Right renal pelvis (tissue), 4 donors: ENCODE measurements at regions not wholly inside any gene's neighbourhood (a gene's known extent, or its start where the extent isn't known, plus 50 kb on each side); places are given as distances from the start of the nearest gene placed in this dataset.

ENCODE experiments used
- DNase-seq, 4 donors: peaks; one replicate each; pipeline ENCODE4 v3.0.0-alpha.2; 2013; ENCODE audit warnings: low read depth in 4 of 4, low spot score in 3 of 4, missing footprints in 1 of 4

- DNase-seq: no peak
These were observed 662.8 kb upstream of the CCDC54 start for GRCh38 chr3:106714400-106714799.

DNA sequence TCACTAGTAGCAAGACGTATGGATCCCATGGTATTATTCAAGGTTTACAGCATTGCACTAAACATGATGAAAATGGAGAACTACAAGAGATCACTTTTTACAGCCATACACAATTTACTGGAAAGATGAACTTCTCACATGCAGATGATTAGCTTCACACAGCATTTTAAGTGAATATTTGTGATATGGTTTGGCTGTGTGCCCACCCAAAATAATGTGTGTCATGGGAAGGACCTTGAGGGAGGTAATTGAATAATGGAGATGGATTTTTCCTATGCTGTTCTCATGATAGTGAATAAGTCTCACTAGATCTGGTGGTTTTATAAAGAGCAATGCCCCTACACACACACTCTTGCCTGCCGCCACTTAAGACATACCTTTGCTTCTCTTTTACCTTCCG lies 662.0 kb upstream of the CCDC54 start:
- no peak for DNase-seq

DNA sequence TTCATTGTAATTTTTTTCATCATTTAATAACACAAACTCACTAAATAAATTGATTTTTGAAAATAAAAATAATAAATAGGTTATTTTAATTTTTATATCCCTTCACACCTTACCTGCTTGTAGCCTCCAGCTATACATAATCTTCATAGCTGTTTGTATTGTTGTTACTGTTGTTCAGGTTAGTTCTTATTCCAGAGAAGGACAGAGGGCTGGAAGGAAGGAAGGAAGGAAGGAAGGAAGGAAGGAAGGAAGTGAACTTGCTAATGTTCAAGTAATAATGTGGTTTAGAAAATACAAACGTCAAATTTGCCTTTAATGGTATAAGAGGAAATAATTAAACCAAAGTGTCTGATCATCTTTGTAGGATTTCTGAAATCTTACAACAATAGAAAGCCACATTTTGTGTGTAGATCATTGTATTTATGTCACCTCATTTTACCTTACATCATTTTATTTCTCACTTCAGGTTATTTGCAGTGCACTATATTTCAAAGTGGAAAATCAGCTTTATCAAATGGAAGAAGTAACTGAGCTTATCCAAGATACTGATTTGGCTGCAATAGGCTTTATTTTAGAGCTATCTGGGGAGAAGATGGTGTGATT lies 660.0 kb upstream of the CCDC54 start:
- DNase-seq: no peak

- no peak for DNase-seq
These were observed 658.2 kb upstream of the CCDC54 start for GRCh38 chr3:106719077-106719476.

DNA sequence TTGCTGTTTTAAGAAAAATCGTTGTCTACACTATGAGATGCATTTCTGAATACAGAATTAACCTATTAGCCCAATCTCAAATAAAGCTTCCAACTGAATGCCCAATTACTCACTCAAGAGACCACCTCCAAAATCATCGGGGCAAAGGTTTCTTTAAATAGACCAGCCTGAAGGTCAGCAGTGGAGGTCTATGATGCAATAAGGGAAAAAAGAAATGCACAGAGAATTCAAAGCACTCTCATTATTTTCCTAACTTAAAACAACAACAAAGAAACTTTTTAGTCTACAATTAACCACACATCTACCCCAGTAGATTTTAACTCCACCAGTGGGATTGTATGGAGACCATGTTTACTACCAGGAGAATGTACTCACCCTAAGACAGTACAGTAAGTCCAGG lies 657.7 kb upstream of the CCDC54 start:
- no peak for DNase-seq

DNA sequence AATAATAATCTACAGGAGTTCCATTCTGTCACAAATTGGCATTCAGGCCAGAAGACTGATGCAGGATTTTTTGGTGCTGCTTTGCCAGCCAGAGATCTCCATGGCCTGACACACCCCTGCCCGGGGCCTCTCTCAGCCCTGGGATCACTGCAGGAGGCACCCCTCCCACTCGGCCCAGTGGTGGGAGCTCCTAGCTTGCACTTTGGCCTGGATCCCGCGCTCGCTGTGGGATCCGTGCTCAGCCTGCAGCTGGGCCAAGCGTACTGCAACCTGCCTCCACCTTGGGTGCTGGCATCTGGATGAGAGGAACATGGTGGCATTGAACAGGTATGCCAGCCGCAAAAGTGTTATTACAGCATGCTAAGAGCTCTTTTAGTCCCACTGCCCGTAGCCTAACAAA lies 656.7 kb upstream of the CCDC54 start:
- no peak for DNase-seq

DNA sequence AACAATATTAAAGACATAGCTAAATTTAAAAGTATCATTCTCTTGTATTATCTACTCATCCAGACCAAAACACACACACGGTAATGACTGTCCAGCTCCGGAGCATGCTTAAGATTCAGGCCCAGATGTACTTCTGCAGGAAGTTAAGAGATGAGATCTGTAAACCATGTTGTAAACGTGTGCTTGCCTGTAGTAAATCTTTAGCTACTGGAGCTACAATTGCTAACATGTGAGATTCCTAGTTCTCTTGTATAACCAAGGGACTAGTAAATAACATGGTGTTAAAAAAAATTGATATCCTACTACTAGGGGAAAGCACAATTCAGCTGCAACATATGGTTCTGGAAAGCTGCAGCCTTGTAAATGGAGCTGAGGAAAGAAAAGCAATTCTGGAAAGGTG lies 651.7 kb upstream of the CCDC54 start:
- no peak for DNase-seq

DNA sequence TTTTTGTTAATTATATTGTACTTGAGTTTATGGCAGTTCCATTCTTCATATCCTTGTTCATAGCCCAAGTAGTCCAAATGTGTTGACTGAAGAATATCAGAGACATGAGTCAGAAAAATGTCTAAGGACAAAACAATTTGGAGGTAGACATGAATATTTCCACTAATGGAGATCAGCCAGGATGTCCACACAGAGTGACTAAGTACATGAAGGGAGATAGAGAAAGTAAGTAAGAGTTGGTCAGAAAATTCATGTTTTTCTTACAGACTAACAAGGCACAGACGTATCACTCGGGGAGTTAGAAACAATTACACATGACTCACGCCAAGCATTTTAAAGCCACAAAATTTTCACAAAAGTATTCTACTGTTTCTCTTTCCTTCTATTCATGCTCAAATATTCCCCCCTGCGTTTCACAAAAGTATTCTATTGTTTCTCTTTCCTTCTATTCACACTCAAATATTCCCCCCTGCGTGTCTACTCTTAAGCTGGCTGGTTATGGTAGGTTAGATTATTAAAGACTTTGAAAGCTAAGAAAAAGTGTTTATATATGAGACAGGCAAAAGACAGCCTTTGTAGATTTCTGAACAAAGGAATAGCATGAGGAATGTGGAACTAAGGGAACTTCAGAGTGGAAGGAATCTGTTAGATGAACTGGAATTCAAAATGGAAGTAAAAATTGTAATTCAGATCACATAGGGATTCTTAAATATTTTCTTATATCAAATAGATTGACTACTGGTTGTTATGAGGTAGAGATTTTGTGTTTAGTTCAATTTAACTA lies 648.7 kb upstream of the CCDC54 start:
- no peak for DNase-seq

GRCh38 chr3:106729481-106729880 lies 647.8 kb upstream of the CCDC54 start:
- DNase-seq: no peak

DNA sequence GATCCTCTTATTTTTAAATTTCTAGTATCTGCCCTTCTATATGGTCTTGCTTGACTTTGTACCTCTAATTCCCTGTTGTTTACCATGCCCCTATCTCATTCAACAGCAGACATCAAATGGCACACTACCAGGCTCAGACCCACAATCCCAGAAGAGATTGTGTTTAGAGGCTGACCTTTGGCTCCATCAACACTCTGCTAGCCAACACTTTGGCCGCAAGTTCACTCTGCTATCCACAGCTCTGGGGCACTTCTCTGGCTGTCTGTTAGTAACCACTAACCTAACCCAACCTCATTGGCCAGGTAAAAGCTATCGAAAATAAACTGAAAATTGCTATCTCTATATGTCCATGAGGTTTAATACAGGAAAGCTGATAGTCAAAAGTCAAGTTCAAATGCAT lies 646.0 kb upstream of the CCDC54 start:
- DNase-seq: no peak

DNA sequence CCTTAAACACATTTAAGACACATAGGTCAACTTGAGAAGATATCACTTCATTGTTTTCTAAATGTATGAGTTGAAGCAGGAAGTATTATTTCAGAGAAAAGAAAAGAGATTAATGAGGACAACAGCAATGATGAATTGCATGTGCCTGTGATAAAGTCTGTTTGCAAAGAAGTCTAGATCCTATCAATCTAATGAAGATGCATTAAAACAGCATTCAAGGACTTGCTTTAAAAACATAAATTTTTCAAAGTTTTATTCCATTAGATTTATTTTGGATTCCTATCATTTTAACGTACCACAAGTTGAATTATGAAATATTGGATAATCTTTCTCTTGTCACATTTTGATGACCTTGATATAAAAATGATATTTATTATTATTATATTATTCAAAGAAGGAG lies 642.5 kb upstream of the CCDC54 start:
- DNase-seq: no peak

GRCh38 chr3:106737265-106737664 lies 640.0 kb upstream of the CCDC54 start:
- DNase-seq: no peak

- DNase-seq: no peak
These were observed 637.1 kb upstream of the CCDC54 start for GRCh38 chr3:106740116-106740515.

DNA sequence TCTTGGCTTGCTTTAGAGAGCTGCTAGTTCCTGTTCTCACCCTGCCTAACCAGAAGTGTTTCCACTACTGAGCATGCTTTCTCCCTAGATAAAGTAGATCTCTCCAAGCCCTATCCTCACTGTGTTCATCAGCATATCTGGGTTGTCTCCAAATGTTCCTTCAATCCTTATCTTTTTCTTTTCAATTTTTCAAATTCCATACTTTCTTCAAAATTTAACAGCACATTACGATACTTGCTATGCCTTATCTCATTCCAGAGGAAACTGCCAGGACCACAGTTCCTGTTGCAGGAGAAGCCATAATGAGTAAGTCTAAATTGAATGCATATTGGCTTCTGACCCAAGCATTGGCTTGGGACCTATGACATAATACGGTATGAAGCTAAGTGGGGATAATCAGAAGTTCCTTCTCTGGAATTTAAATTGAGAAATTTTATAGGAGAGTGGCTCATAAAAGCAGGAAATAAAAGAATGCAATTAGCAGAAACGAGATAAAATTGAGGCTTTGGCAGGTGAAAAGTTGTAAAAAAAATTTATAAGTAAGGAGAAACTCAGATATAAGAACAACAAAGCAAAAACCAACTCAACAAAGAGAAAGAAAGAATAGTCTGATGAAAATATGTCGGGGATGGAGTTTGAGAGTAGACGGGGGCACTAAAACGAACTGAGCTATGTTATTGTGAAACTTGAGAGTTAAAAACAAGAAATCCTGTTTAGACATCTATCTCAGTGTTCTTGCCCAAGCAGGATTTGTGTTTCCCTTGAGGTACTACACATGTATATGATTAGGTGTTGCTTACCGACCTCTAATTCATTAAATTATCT lies 631.7 kb upstream of the CCDC54 start:
- no peak for DNase-seq

GRCh38 chr3:106746286-106746685 lies 631.0 kb upstream of the CCDC54 start:
- DNase-seq: no peak

- DNase-seq: no peak
These were observed 628.6 kb upstream of the CCDC54 start for GRCh38 chr3:106748472-106749262.

DNA sequence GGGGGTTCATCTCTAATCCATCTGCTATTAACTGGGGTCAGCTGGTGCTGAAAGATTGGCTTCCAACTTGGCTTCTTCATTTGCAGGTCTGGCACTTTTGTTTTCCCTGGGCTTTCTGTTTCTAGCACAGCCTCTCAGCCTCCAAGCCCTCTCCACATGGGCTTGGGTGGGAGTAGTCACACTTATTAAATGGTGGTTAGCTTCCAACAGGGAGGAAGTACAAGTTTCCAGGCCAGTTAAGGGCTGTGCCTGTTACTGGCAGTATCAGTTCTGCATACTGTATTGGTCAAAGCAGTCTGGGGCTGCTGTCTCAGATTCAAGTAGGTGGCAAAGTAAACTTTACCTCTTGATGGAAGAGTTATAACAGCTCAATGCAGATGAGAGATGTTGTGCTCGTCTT lies 627.1 kb upstream of the CCDC54 start:
- DNase-seq: no peak

DNA sequence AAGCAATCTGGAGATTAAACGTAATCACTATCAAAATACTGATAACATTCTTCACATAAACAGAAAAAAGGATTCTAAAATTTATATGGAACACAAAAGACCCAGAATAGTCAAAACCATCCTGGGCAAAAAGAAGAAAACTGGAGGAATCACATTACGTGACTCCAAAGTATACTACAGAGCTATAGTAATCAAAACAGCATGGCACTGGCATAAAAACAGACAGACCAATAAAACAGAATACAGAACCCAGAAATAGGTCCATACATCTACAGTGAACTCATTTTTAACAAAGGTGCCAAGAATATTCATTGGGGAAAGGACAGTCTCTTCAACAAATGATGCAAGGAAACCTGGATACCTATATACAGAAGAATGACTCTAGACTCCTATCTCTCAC lies 621.9 kb upstream of the CCDC54 start:
- DNase-seq: no peak

DNA sequence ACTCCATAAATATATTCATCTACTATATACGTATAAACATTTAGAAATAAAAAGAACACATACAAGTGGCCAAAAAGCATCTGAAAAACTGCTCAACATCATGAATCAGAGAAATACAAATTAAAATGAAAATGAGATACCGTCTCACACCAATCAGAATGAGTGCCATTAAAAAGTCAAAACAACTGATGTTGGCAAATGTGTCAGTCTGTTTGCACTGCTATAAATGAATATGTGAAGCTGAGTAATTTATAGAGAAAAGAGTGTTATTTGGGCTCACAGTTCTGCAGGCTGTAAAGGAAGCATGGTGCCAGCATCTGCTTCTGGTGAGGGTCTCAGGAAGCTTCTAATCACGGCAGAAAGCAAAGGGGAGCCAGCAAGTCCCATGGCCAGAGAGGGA lies 620.3 kb upstream of the CCDC54 start:
- DNase-seq: no peak

GRCh38 chr3:106758459-106758858 lies 618.8 kb upstream of the CCDC54 start:
- no peak for DNase-seq

- no peak for DNase-seq
These were observed 617.5 kb upstream of the CCDC54 start for GRCh38 chr3:106759731-106760130.
